ENCODE measurements at regions not wholly inside any gene's neighbourhood (a gene's known extent, or its start where the extent isn't known, plus 50 kb on each side); places are given as distances from the start of the nearest gene placed in this dataset.

GRCh38 chr20:60339738-60340137 is 381.5 kb downstream of the CDH26 start:
- no peak for TF ChIP-seq CTCF (conservative IDR thresholded peaks at IDR 0.05; ENCODE audit: low read depth, low read length)
- no peak for TF ChIP-seq EZH2phosphoT487 (IDR thresholded peaks at IDR 0.05; ENCODE audit: borderline replicate concordance, low read length)
- no peak for TF ChIP-seq EZH2 (IDR thresholded peaks at IDR 0.05; ENCODE audit: low read length, unreplicated experiment)
